DND-41 (cell line): ENCODE measurements at regions not wholly inside any gene's neighbourhood (a gene's known extent, or its start where the extent isn't known, plus 50 kb on each side); places are given as distances from the start of the nearest gene placed in this dataset.

Source experiments
- ATAC-seq: fragments of 200-7000 bp; cut with Tn5 transposase; 3 replicates; pipeline ENCODE4 v1.9.1; 2021; ENCODE audit warnings: low read depth; ENCODE audit not compliant: insufficient read depth
- DNase-seq: peaks from one replicate; pipeline ENCODE4 v3.0.0-alpha.2; 2020
- H2AFZ ChIP-seq: 2 replicates; pipeline ENCODE4 v1.6.0; 2012; ENCODE audit warnings: low read depth, low read length
- H3K27ac ChIP-seq: 2 replicates; pipeline ENCODE4 v1.5.1; 2012; ENCODE audit warnings: low read length, inconsistent platforms
- H3K27me3 ChIP-seq: fragments of 200-600 bp; sonication (generic); 2 replicates; pipeline ENCODE4 v1.6.0; 2012; ENCODE audit warnings: low read length, mild to moderate bottlenecking, inconsistent platforms; ENCODE audit not compliant: insufficient read depth, poor library complexity
- H3K36me3 ChIP-seq: 2 replicates; pipeline ENCODE4 v1.5.1; 2012; ENCODE audit warnings: low read length, inconsistent platforms; ENCODE audit not compliant: insufficient read depth
- H3K4me1 ChIP-seq: 2 replicates; pipeline ENCODE4 v1.5.1; 2012; ENCODE audit warnings: mild to moderate bottlenecking, low read length; ENCODE audit not compliant: insufficient read depth
- H3K4me2 ChIP-seq: 2 replicates; pipeline ENCODE4 v1.6.0; 2012; ENCODE audit warnings: mild to moderate bottlenecking, moderate library complexity, low read length, inconsistent platforms; ENCODE audit not compliant: insufficient read depth
- H3K4me3 ChIP-seq, 2 experiments: fragments of 200-600 bp in 1 of 2; shearing (Covaris generic) in 1 of 2; 2 replicates each; pipeline ENCODE4 v1.5.1; 2012 to 2016; ENCODE audit warnings: inconsistent platforms in 2 of 2, low read length in 2 of 2, mild to moderate bottlenecking in 2 of 2, low read depth in 1 of 2, moderate library complexity in 1 of 2
- H3K79me2 ChIP-seq: 2 replicates; pipeline ENCODE4 v1.6.0; 2012; ENCODE audit warnings: low read length, inconsistent platforms; ENCODE audit not compliant: insufficient read depth
- H3K9ac ChIP-seq: 2 replicates; pipeline ENCODE4 v1.6.0; 2012; ENCODE audit warnings: low read depth, mild to moderate bottlenecking, inconsistent platforms, low read length, moderate library complexity
- H3K9me3 ChIP-seq: 2 replicates; pipeline ENCODE4 v1.5.1; 2012; ENCODE audit warnings: low read length, moderate library complexity, mild to moderate bottlenecking, inconsistent platforms; ENCODE audit not compliant: insufficient read depth, severe bottlenecking
- H4K20me1 ChIP-seq: 2 replicates; pipeline ENCODE4 v1.6.0; 2012; ENCODE audit warnings: low read length; ENCODE audit not compliant: insufficient read depth
- EZH2 ChIP-seq: IDR thresholded peaks from 3 replicates; pipeline ENCODE4 v1.6.1; 2012; ENCODE audit warnings: borderline replicate concordance, low read depth, mild to moderate bottlenecking, moderate library complexity, low read length, inconsistent platforms; ENCODE audit not compliant: severe bottlenecking
- TF ChIP-seq, protein P1 (sequence below): IDR thresholded peaks from 2 replicates; pipeline ENCODE4 v1.5.1; 2012; ENCODE audit warnings: borderline replicate concordance, low read length, moderate library complexity, mild to moderate bottlenecking; ENCODE audit not compliant: poor library complexity, severe bottlenecking; ENCODE audit errors: extremely low read depth

- Histone ChIP-seq H3K4me2 (no peak overlapping the region), H3K4me1 (no peaks in the 10 kb centered on the region), H3K36me3 (no peaks in the 10 kb centered on the region), H3K9me3 (no peaks in the 10 kb centered on the region), H3K79me2 (no peaks in the 10 kb centered on the region), H4K20me1 (no peaks in the 10 kb centered on the region), H3K4me3 (no peak overlapping the region), H3K27ac (no peak overlapping the region), H3K9ac (no peak overlapping the region), H2AFZ (no peak overlapping the region), H3K27me3 (no peaks in the 10 kb centered on the region)
- TF ChIP-seq, protein P1, sequence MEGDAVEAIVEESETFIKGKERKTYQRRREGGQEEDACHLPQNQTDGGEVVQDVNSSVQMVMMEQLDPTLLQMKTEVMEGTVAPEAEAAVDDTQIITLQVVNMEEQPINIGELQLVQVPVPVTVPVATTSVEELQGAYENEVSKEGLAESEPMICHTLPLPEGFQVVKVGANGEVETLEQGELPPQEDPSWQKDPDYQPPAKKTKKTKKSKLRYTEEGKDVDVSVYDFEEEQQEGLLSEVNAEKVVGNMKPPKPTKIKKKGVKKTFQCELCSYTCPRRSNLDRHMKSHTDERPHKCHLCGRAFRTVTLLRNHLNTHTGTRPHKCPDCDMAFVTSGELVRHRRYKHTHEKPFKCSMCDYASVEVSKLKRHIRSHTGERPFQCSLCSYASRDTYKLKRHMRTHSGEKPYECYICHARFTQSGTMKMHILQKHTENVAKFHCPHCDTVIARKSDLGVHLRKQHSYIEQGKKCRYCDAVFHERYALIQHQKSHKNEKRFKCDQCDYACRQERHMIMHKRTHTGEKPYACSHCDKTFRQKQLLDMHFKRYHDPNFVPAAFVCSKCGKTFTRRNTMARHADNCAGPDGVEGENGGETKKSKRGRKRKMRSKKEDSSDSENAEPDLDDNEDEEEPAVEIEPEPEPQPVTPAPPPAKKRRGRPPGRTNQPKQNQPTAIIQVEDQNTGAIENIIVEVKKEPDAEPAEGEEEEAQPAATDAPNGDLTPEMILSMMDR, result no peak
- ATAC-seq, result no peak
- no peak for DNase-seq
Measured at GRCh38 chr2:20917287-20917660, 94.4 kb upstream of the LDAH start.

DNA sequence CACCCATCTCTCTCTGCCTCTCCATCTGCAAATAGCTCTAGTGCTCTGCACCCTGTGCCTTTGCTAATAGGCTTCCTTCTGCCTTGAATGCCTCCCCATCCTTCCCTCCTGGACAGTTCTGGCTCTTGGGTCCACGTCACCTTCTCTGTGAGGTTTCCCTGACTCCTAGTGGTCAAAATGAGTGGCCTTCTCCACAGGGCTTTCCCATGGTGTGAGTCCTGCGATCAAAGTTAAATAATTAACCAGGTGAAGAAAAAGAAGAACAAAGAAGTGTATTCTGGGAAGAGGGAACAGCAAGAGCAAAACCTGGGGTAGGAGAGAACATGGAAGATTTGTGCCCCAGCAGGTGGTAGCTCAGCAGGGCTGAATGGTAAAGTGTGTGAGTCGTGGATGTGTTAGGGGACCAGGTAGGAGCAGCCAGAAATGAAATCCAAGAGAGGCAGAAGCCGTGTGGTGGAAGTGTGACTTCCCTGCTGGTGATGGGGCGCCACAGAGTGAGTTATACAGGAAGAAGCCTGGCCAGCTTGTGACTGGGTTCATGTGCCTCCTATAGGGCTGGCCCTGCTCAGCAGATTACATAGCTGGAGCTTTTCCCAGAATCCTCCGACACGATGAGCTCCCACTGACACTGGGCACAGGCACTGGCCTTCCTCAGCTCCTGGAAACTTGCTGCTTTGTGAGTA lies 93.8 kb upstream of the LDAH start:
- H3K27ac ChIP-seq, result no peak overlapping the region
- no peak overlapping the region for H3K4me3 ChIP-seq
- no peak overlapping the region for H3K4me2 ChIP-seq
- H3K4me1 ChIP-seq, result no peaks in the 10 kb centered on the region
- no peaks in the 10 kb centered on the region for H4K20me1 ChIP-seq
- H3K36me3 ChIP-seq, result no peaks in the 10 kb centered on the region
- no peak overlapping the region for H2AFZ ChIP-seq
- ATAC-seq (no peak), DNase-seq (no peak)
- H3K9me3 ChIP-seq, result no peaks in the 10 kb centered on the region
- TF ChIP-seq EZH2, result no peak
- TF ChIP-seq, protein P1, result no peak
- no peaks in the 10 kb centered on the region for H3K79me2 ChIP-seq
- no peak overlapping the region for H3K9ac ChIP-seq
- H3K27me3 ChIP-seq, result no peaks in the 10 kb centered on the region

DNA sequence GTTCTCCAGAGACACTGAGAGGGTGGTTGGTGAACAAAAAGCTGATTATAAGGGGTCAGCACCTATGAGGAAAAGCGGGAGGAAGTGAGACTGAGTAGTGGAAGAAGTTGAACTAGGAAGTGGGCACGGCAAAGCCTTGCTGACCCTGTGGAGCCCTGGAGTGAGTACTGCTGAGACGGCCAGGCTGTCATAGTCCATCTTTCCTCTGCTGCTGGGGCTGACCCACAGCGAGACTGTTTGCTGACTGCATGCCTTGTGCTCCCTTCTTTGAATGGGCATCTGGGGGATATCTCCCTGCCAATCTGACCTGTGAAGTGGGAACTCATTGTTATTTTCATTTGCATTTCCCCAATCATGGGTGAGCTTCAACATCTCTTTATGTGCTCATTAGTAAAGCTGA lies 92.4 kb upstream of the LDAH start:
- Histone ChIP-seq H3K27me3 (no peaks in the 10 kb centered on the region), H3K9ac (no peak overlapping the region), H3K79me2 (no peaks in the 10 kb centered on the region), H3K9me3 (no peaks in the 10 kb centered on the region), H3K4me3 (no peak overlapping the region), H3K4me1 (no peaks in the 10 kb centered on the region), H3K36me3 (no peaks in the 10 kb centered on the region), H2AFZ (no peak overlapping the region), H4K20me1 (no peaks in the 10 kb centered on the region), H3K27ac (no peak overlapping the region), H3K4me2 (no peak overlapping the region)
- DNase-seq (no peak), ATAC-seq (no peak)
- TF ChIP-seq EZH2, result no peak
- TF ChIP-seq, protein P1, result no peak

GRCh38 chr2:20914771-20915170 lies 91.9 kb upstream of the LDAH start:
- ATAC-seq (no peak), DNase-seq (no peak)
- Histone ChIP-seq H3K9ac (no peak overlapping the region), H3K27me3 (no peaks in the 10 kb centered on the region), H2AFZ (no peak overlapping the region), H3K4me3 (no peak overlapping the region), H4K20me1 (no peaks in the 10 kb centered on the region), H3K4me1 (no peaks in the 10 kb centered on the region), H3K27ac (no peak overlapping the region), H3K9me3 (no peaks in the 10 kb centered on the region), H3K36me3 (no peaks in the 10 kb centered on the region), H3K79me2 (no peaks in the 10 kb centered on the region), H3K4me2 (no peak overlapping the region)
- no peak for TF ChIP-seq EZH2
- TF ChIP-seq, protein P1, result no peak
